Loucy (cell line): ENCODE measurements at regions not wholly inside any gene's neighbourhood (a gene's known extent, or its start where the extent isn't known, plus 50 kb on each side); places are given as distances from the start of the nearest gene placed in this dataset.

Experiments used
- CTCF ChIP-seq: fragments of 200-600 bp; sonication (generic); conservative IDR thresholded peaks from 2 replicates; pipeline ENCODE4 v1.5.1; 2014; ENCODE audit warnings: mild to moderate bottlenecking, antibody characterized with exemption, low read length
- EZH2phosphoT487 ChIP-seq: fragments of 200-600 bp; IDR thresholded peaks from 2 replicates; pipeline ENCODE4 v1.6.1; 2018; ENCODE audit warnings: antibody characterized with exemption, mild to moderate bottlenecking, moderate library complexity, borderline replicate concordance

DNA sequence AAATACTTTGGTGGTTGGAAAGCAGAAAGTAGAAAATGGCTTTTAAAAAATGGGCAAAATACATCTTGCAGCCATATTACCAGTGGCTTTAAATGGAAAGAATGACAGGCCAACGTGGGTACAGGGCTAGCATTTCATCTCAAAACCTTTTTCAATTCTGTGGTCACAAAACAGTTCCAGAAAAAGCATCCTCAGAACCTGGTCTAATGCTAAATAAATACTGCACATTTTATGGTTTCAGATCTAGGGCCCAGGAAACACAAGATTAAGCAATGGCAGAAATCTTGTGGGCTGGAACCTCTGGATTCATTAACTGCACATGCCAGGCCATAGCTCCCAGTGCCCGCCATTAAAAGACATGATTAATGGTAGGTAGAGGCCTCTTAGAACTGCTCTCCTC lies 470.2 kb upstream of the RASGRP1 start:
- no peak for TF ChIP-seq CTCF
- TF ChIP-seq EZH2phosphoT487, result no peak
